HEK293T (cell line): ENCODE measurements at regions not wholly inside any gene's neighbourhood (a gene's known extent, or its start where the extent isn't known, plus 50 kb on each side); places are given as distances from the start of the nearest gene placed in this dataset.

ENCODE experiments used
- ARNT ChIP-seq: fragments of 450-650 bp; IDR thresholded peaks from 2 replicates; pipeline ENCODE4 v1.6.1; 2017; ENCODE audit warnings: mild to moderate bottlenecking
- BHLHE40 ChIP-seq: fragments of 450-650 bp; IDR thresholded peaks from 2 replicates; pipeline ENCODE4 v1.6.1; 2016; ENCODE audit warnings: mild to moderate bottlenecking, moderate library complexity, borderline replicate concordance
- ELF4 ChIP-seq: fragments of 450-650 bp; IDR thresholded peaks from 2 replicates; pipeline ENCODE4 v1.6.1; 2017; ENCODE audit warnings: antibody characterized with exemption
- FOXA1 ChIP-seq: fragments of 450-650 bp; IDR thresholded peaks from 2 replicates; pipeline ENCODE4 v1.6.1; 2016; ENCODE audit warnings: mild to moderate bottlenecking
- FOXM1 ChIP-seq: fragments of 450-650 bp; IDR thresholded peaks from 2 replicates; pipeline ENCODE4 v1.6.1; 2017; ENCODE audit warnings: mild to moderate bottlenecking, borderline replicate concordance
- HDGF ChIP-seq: fragments of 450-650 bp; IDR thresholded peaks from 2 replicates; pipeline ENCODE4 v1.6.1; 2017; ENCODE audit warnings: antibody characterized with exemption, borderline replicate concordance
- L3MBTL2 ChIP-seq: fragments of 450-650 bp; conservative IDR thresholded peaks from 2 replicates; pipeline ENCODE4 v1.6.1; 2016; ENCODE audit warnings: mild to moderate bottlenecking
- SP1 ChIP-seq: fragments of 450-650 bp; IDR thresholded peaks from 2 replicates; pipeline ENCODE4 v1.6.1; 2017
- SUZ12 ChIP-seq: fragments of 450-650 bp; IDR thresholded peaks from 2 replicates; pipeline ENCODE4 v1.6.1; 2016; ENCODE audit warnings: mild to moderate bottlenecking
- TARDBP ChIP-seq: fragments of 450-650 bp; IDR thresholded peaks from 2 replicates; pipeline ENCODE4 v1.6.1; 2016

- TF ChIP-seq TARDBP (no peak), ELF4 (no peak), FOXA1 (no peak), SP1 (no peak), L3MBTL2 (no peak), FOXM1 (no peak), HDGF (no peak), BHLHE40 (no peak), ARNT (no peak), SUZ12 (no peak)
Observed at GRCh38 chr5:93357686-93358085, 223.3 kb downstream of the NR2F1-AS1 start.
